Caco-2 (cell line): ENCODE measurements at regions not wholly inside any gene's neighbourhood (a gene's known extent, or its start where the extent isn't known, plus 50 kb on each side); places are given as distances from the start of the nearest gene placed in this dataset.

Source experiments
- BruUV-seq: library from RNA; stranded (reverse); fragments of 400-500 nt; replicated peaks from 2 replicates; lab custom pipeline; 2021; lab: Mats Ljungman, UMichigan
- CTCF ChIA-PET: fragments of 300-600 bp; sonication (Branson Sonifier 250); formaldehyde crosslinking; loops from one replicate; lab custom pipeline; 2022; ENCODE audit warnings: antibody characterized with exemption; lab: Charles Lee
- POLR2A ChIA-PET: fragments of 300-600 bp; sonication (Branson Sonifier 250); formaldehyde crosslinking; loops from one replicate; lab custom pipeline; 2022; ENCODE audit warnings: antibody characterized with exemption; lab: Charles Lee
- DNase-seq, 2 experiments: peaks; one replicate each; pipeline versions ENCODE4 v3.0.0 to v3.0.0-alpha.2; 2020 to 2022
- H3K27me3 ChIP-seq: replicated peaks from 2 replicates; pipeline ENCODE4 v1.6.0; 2011; ENCODE audit warnings: low read length; ENCODE audit not compliant: control insufficient read depth, insufficient read depth
- H3K36me3 ChIP-seq: 2 replicates; pipeline ENCODE4 v1.5.1; 2011; ENCODE audit warnings: low read length; ENCODE audit not compliant: control insufficient read depth, insufficient read depth
- H3K4me1 ChIP-seq: fragments of 250-450 bp; sonication (Bioruptor Pico); 2 replicates; pipeline ENCODE4 v1.5.1; 2020; ENCODE audit warnings: mild to moderate bottlenecking
- H3K4me3 ChIP-seq: 2 replicates; pipeline ENCODE4 v1.5.1; 2011; ENCODE audit warnings: low read depth, mild to moderate bottlenecking, control low read depth, low read length
- H3K9me3 ChIP-seq: fragments of 250-450 bp; sonication (Bioruptor Pico); 2 replicates; pipeline ENCODE4 v1.5.1; 2020; ENCODE audit warnings: mild to moderate bottlenecking, moderate library complexity
- H3K27ac Mint-ChIP-seq: one replicate; pipeline ENCODE4 v1.8.0; 2022; ENCODE audit warnings: mixed read lengths; ENCODE audit not compliant: unreplicated experiment
- H3K27me3 Mint-ChIP-seq: one replicate; pipeline ENCODE4 v1.8.0; 2022; ENCODE audit warnings: mixed read lengths; ENCODE audit not compliant: insufficient read depth, unreplicated experiment
- H3K36me3 Mint-ChIP-seq: one replicate; pipeline ENCODE4 v1.8.0; 2022; ENCODE audit warnings: mild to moderate bottlenecking, mixed read lengths; ENCODE audit not compliant: insufficient read depth, unreplicated experiment
- H3K4me1 Mint-ChIP-seq: one replicate; pipeline ENCODE4 v1.8.0; 2022; ENCODE audit warnings: low read depth, mixed read lengths; ENCODE audit not compliant: unreplicated experiment
- H3K4me3 Mint-ChIP-seq: one replicate; pipeline ENCODE4 v1.8.0; 2022; ENCODE audit warnings: mild to moderate bottlenecking, moderate library complexity, mixed read lengths; ENCODE audit not compliant: unreplicated experiment
- H3K9me3 Mint-ChIP-seq: one replicate; pipeline ENCODE4 v1.8.0; 2022; ENCODE audit warnings: mixed read lengths; ENCODE audit not compliant: unreplicated experiment
- intact Hi-C: fragments of 100-400 bp; cut with micrococcal nuclease; formaldehyde crosslinking; loops from one replicate; pipeline ENCODE4 v1.10.0; 2022; ENCODE audit not compliant: unreplicated experiment
- TF ChIP-seq, protein P1 (sequence below), 2 experiments: fragments of 200-600 bp in 1 of 2; IDR thresholded peaks; 1 replicate in 1 of 2; 2 replicates in 1 of 2; pipeline versions ENCODE4 v1.5.1 to v1.8.0; 2011 to 2022; ENCODE audit warnings: antibody characterized with exemption in 1 of 2, control low read depth in 1 of 2, inconsistent platforms in 1 of 2, low read depth in 1 of 2, low read length in 1 of 2, mild to moderate bottlenecking in 1 of 2, moderate library complexity in 1 of 2; ENCODE audit not compliant: insufficient read depth in 1 of 2, severe bottlenecking in 1 of 2, unreplicated experiment in 1 of 2

DNA sequence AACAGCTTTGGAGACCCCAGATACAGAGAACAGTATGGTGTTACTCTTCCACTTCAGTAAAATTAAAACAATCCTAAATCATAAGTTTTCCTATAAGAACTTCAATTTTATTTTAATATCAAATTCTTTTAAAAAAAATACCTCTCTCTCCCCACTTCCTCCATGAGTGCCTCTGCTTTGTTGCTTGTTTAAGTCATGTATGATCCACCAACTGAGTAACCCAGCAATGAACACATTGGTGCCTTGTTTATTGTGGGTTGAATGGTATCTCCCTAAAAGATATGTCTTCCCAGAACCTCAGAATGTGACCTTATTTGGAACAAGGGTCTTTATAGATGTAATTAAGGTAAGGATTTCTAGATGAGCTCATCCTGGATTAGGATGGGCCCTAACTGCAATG lies 143.5 kb upstream of the EGLN3 start:
- Mint-ChIP-seq H3K27ac (no peak overlapping the region), H3K4me3 (no peak overlapping the region), H3K36me3 (no peaks in the 10 kb centered on the region), H3K9me3 (no peaks in the 10 kb centered on the region), H3K4me1 (peaks cover 21% of the 10 kb centered on the region), H3K27me3 (no peaks in the 10 kb centered on the region)
- H3K9me3 ChIP-seq, result no peaks in the 10 kb centered on the region
- H3K36me3 ChIP-seq, result no peaks in the 10 kb centered on the region
- ChIA-PET CTCF (no interaction called here), POLR2A (no interaction called here)
- H3K4me1 ChIP-seq, result peaks cover 21% of the 10 kb centered on the region
- intact Hi-C loops, result no loop called here
- no peaks in the 10 kb centered on the region for H3K27me3 ChIP-seq
- no peak overlapping the region for H3K4me3 ChIP-seq
- BruUV-seq, result no TSS peak
- TF ChIP-seq, protein P1, sequence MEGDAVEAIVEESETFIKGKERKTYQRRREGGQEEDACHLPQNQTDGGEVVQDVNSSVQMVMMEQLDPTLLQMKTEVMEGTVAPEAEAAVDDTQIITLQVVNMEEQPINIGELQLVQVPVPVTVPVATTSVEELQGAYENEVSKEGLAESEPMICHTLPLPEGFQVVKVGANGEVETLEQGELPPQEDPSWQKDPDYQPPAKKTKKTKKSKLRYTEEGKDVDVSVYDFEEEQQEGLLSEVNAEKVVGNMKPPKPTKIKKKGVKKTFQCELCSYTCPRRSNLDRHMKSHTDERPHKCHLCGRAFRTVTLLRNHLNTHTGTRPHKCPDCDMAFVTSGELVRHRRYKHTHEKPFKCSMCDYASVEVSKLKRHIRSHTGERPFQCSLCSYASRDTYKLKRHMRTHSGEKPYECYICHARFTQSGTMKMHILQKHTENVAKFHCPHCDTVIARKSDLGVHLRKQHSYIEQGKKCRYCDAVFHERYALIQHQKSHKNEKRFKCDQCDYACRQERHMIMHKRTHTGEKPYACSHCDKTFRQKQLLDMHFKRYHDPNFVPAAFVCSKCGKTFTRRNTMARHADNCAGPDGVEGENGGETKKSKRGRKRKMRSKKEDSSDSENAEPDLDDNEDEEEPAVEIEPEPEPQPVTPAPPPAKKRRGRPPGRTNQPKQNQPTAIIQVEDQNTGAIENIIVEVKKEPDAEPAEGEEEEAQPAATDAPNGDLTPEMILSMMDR (IDR thresholded peaks at IDR 0.05; ENCODE audit: insufficient read depth in 1 of 2, low read depth in 1 of 2, low read length in 1 of 2, severe bottlenecking in 1 of 2, unreplicated experiment in 1 of 2), result no peak
- DNase-seq, result no peak

DNA sequence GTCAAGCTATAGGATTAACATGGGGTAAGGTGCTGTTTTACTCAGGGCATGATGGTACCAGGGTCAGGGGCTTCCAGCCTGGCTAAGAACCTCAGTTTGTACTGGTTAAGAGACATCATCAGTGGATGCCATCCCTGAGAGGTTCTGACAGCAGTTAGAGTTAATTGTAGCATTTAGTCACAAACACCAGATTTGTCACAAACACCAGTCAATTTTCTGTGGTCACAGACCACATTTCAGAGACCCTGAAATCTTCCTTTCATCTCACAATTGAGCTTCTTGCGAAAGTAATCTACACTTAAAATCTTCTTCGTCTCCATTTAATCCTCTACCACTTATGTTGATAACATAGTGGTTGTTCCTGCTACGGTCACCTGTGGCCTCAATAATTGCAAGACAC lies 143.0 kb upstream of the EGLN3 start:
- TF ChIP-seq, protein P1 (IDR thresholded peaks at IDR 0.05; ENCODE audit: insufficient read depth in 1 of 2, low read depth in 1 of 2, low read length in 1 of 2, severe bottlenecking in 1 of 2, unreplicated experiment in 1 of 2), result no peak

DNA sequence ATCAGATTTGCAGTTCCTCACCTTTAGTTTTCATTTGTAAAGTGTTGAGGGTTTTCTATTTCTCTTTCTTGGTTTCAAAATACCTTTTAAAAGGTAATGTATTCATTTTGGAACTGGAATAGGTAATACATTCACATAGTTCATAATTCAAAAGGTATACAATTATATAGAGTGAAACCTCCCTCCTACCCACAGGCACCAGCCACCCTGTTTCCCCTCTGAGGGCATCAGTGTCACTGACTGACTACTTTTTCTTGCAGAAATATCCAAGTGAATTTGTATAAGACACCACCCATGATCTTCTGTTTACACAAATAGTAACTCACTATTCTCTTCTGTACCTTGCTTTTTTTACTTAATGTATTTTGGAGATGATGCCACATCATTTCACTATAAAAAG lies 139.6 kb upstream of the EGLN3 start:
- H3K9me3 Mint-ChIP-seq, result no peaks in the 10 kb centered on the region
- BruUV-seq, result no TSS peak
- ChIA-PET POLR2A (no interaction called here), CTCF (no interaction called here)
- peaks cover 13% of the 10 kb centered on the region for H3K4me1 Mint-ChIP-seq
- peaks cover 6% of the 10 kb centered on the region for H3K36me3 Mint-ChIP-seq
- H3K9me3 ChIP-seq, result no peaks in the 10 kb centered on the region
- DNase-seq, result no peak
- H3K36me3 ChIP-seq, result no peaks in the 10 kb centered on the region
- H3K27me3 Mint-ChIP-seq, result no peaks in the 10 kb centered on the region
- TF ChIP-seq, protein P1 (IDR thresholded peaks at IDR 0.05; ENCODE audit: insufficient read depth in 1 of 2, low read depth in 1 of 2, low read length in 1 of 2, severe bottlenecking in 1 of 2, unreplicated experiment in 1 of 2), result no peak
- peaks cover 16% of the 10 kb centered on the region; the same call in 1 of the 2 replicates for H3K4me1 ChIP-seq
- intact Hi-C loops, result no loop called here
- no peaks in the 10 kb centered on the region for H3K27me3 ChIP-seq
- no peak overlapping the region for H3K27ac Mint-ChIP-seq
- H3K4me3 Mint-ChIP-seq, result no peak overlapping the region
- no peak overlapping the region for H3K4me3 ChIP-seq

More for the DNA sequence above, 143.0 kb upstream of the EGLN3 start:
- Mint-ChIP-seq H3K4me3 (no peak overlapping the region), H3K9me3 (no peaks in the 10 kb centered on the region), H3K36me3 (no peaks in the 10 kb centered on the region), H3K4me1 (peaks cover 19% of the 10 kb centered on the region), H3K27me3 (no peaks in the 10 kb centered on the region), H3K27ac (no peak overlapping the region)
- Histone ChIP-seq H3K9me3 (no peaks in the 10 kb centered on the region), H3K4me1 (peaks cover 24% of the 10 kb centered on the region), H3K36me3 (no peaks in the 10 kb centered on the region), H3K4me3 (no peak overlapping the region), H3K27me3 (no peaks in the 10 kb centered on the region)
- ChIA-PET CTCF (no interaction called here), POLR2A (no interaction called here)
- no TSS peak for BruUV-seq
- intact Hi-C loops, result no loop called here
- DNase-seq, result no peak
